HCT116 (cell line): ENCODE measurements at regions not wholly inside any gene's neighbourhood (a gene's known extent, or its start where the extent isn't known, plus 50 kb on each side); places are given as distances from the start of the nearest gene placed in this dataset.

ENCODE experiments used
- ATAC-seq: fragments of 200-7000 bp; cut with Tn5 transposase; 2 replicates; pipeline ENCODE4 v1.9.1; 2020; ENCODE audit warnings: mild to moderate bottlenecking, moderate library complexity
- BruUV-seq: library from RNA; stranded (reverse); fragments of 400-500 nt; replicated peaks from 2 replicates; lab custom pipeline; 2021; lab: Mats Ljungman, UMichigan
- CTCF ChIA-PET: fragments of 300-600 bp; sonication (Branson Sonifier 250); formaldehyde crosslinking; loops from one replicate; lab custom pipeline; 2021; ENCODE audit warnings: antibody characterized with exemption; lab: Charles Lee
- POLR2A ChIA-PET: fragments of 300-600, 350-600 bp; sonication (Branson Sonifier 250); formaldehyde crosslinking; loops from one replicate; lab custom pipeline; 2021; ENCODE audit warnings: antibody characterized with exemption; lab: Charles Lee
- RAD21 ChIA-PET, 2 experiments: fragments of 300-600 bp; sonication (Branson Sonifier 250); formaldehyde crosslinking; loops; one replicate each; lab custom pipeline; 2023; ENCODE audit warnings: low total read pairs in 2 of 2; ENCODE audit not compliant: uncharacterized antibody in 2 of 2, unreplicated experiment in 2 of 2, low non-redundant PET in 1 of 2; lab: Charles Lee
- DNase-seq: peaks from one replicate; pipeline ENCODE4 v3.0.0-alpha.2; 2010; ENCODE audit warnings: low read depth, low spot score
- H2AFZ ChIP-seq: fragments of 200-600 bp; shearing (Covaris generic), sonication (generic); 2 replicates; pipeline ENCODE4 v1.6.1; 2017; ENCODE audit warnings: low read depth, mixed run types, mixed read lengths, antibody characterized with exemption, low read length; ENCODE audit not compliant: poor library complexity, severe bottlenecking
- H3K27ac ChIP-seq: 2 replicates; pipeline ENCODE4 v1.5.1; 2012; ENCODE audit warnings: low read depth, low read length
- H3K27me3 ChIP-seq: fragments of 200-600 bp; sonication (generic); 2 replicates; pipeline ENCODE4 v1.6.1; 2016; ENCODE audit warnings: mixed run types, low read length, mixed read lengths; ENCODE audit not compliant: insufficient read depth
- H3K36me3 ChIP-seq, 2 experiments: fragments of 200-500 bp in 1 of 2; fragments of 200-600 bp in 1 of 2; sonication (Bioruptor generic) in 1 of 2; sonication (generic) in 1 of 2; 2 replicates each; pipeline versions ENCODE4 v1.5.1 to v1.6.1; 2014 to 2016; ENCODE audit warnings: low read length in 2 of 2, inconsistent platforms in 1 of 2, mixed read lengths in 1 of 2, mixed run types in 1 of 2; ENCODE audit not compliant: insufficient read depth in 2 of 2, control insufficient read depth in 1 of 2
- H3K4me1 ChIP-seq, 2 experiments: fragments of 200-600 bp in 1 of 2; sonication (generic) in 1 of 2; 2 replicates each; pipeline versions ENCODE4 v1.5.1 to v1.6.1; 2012 to 2017; ENCODE audit warnings: low read length in 2 of 2, inconsistent platforms in 1 of 2, mild to moderate bottlenecking in 1 of 2, mixed read lengths in 1 of 2, mixed run types in 1 of 2, moderate library complexity in 1 of 2; ENCODE audit not compliant: insufficient read depth in 2 of 2, control insufficient read depth in 1 of 2
- H3K4me2 ChIP-seq: fragments of 200-600 bp; sonication (generic); 2 replicates; pipeline ENCODE4 v1.6.1; 2017; ENCODE audit warnings: mixed run types, low read length, mixed read lengths
- H3K4me3 ChIP-seq, 2 experiments: fragments of 200-600 bp in 1 of 2; sonication (generic) in 1 of 2; replicated peaks in 1 of 2; 2 replicates each; pipeline ENCODE4 v1.5.1; 2011 to 2016; ENCODE audit warnings: low read length in 2 of 2, control low read depth in 1 of 2, low read depth in 1 of 2, mild to moderate bottlenecking in 1 of 2, mixed read lengths in 1 of 2, mixed run types in 1 of 2
- H3K79me2 ChIP-seq: fragments of 200-600 bp; sonication (generic); 2 replicates; pipeline ENCODE4 v1.6.1; 2017; ENCODE audit warnings: mild to moderate bottlenecking, mixed run types, low read length, moderate library complexity, mixed read lengths; ENCODE audit not compliant: insufficient read depth
- H3K9ac ChIP-seq: fragments of 200-600 bp; sonication (generic); 2 replicates; pipeline ENCODE4 v1.6.1; 2016; ENCODE audit warnings: low read length, mixed read lengths
- H3K9me2 ChIP-seq: fragments of 200-600 bp; sonication (generic), shearing (Covaris generic); 2 replicates; pipeline ENCODE4 v1.6.1; 2017; ENCODE audit warnings: mixed run types, mild to moderate bottlenecking, moderate library complexity; ENCODE audit not compliant: insufficient read depth
- H3K9me3 ChIP-seq, 2 experiments: fragments of 200-500 bp in 1 of 2; fragments of 200-600 bp in 1 of 2; sonication (Bioruptor generic) in 1 of 2; sonication (generic) in 1 of 2; 2 replicates each; pipeline ENCODE4 v1.6.1; 2014 to 2017; ENCODE audit warnings: low read length in 2 of 2, mixed read lengths in 2 of 2, inconsistent platforms in 1 of 2, low read depth in 1 of 2, mild to moderate bottlenecking in 1 of 2, mixed run types in 1 of 2, moderate library complexity in 1 of 2; ENCODE audit not compliant: control insufficient read depth in 1 of 2, insufficient read depth in 1 of 2
- H4K20me1 ChIP-seq: fragments of 200-600 bp; sonication (generic), shearing (Covaris generic); 2 replicates; pipeline ENCODE4 v1.6.1; 2017; ENCODE audit warnings: mixed run types, mild to moderate bottlenecking, moderate library complexity; ENCODE audit not compliant: insufficient read depth
- CBX3 ChIP-seq: IDR thresholded peaks from 2 replicates; pipeline ENCODE4 v1.6.1; 2012; ENCODE audit warnings: low read depth
- CEBPB ChIP-seq: IDR thresholded peaks from 2 replicates; pipeline ENCODE4 v1.6.1; 2012; ENCODE audit warnings: low read depth
- EGR1 ChIP-seq: IDR thresholded peaks from 2 replicates; pipeline ENCODE4 v1.6.1; 2012; ENCODE audit warnings: low read depth
- EZH2 ChIP-seq: fragments of 200-600 bp; sonication (generic); IDR thresholded peaks from 2 replicates; pipeline ENCODE4 v1.6.1; 2017; ENCODE audit warnings: antibody characterized with exemption, mixed run types
- JUND ChIP-seq: IDR thresholded peaks from 2 replicates; pipeline ENCODE4 v1.6.1; 2012
- REST ChIP-seq: IDR thresholded peaks from 2 replicates; pipeline ENCODE4 v1.6.1; 2012; ENCODE audit warnings: low read depth
- YY1 ChIP-seq: IDR thresholded peaks from 2 replicates; pipeline ENCODE4 v1.6.1; 2011; ENCODE audit warnings: low read length, low read depth, moderate library complexity, mild to moderate bottlenecking; ENCODE audit not compliant: insufficient replicate concordance; ENCODE audit errors: extremely low read depth
- ZBTB33 ChIP-seq: IDR thresholded peaks from 2 replicates; pipeline ENCODE4 v1.6.1; 2011; ENCODE audit warnings: mild to moderate bottlenecking, low read length, moderate library complexity; ENCODE audit not compliant: insufficient replicate concordance; ENCODE audit errors: extremely low read depth
- ZFX ChIP-seq: fragments of 450-650 bp; IDR thresholded peaks from 2 replicates; pipeline ENCODE4 v1.6.1; 2017
- intact Hi-C: fragments of 100-400 bp; cut with micrococcal nuclease; formaldehyde crosslinking; loops from 2 replicates; pipeline ENCODE4 v1.10.0; 2022

- TF ChIP-seq ZBTB33 (no peak), JUND (no peak), EZH2 (no peak), YY1 (no peak)
- TF ChIP-seq, all 23 proteins: peak for 0
Measured at GRCh38 chr4:128707864-128708263, 101.6 kb upstream of the JADE1 start (continued).

GRCh38 chr4:128703948-128704347 lies 105.6 kb upstream of the JADE1 start:
- TF ChIP-seq CEBPB (no peak), REST (no peak), ZFX (no peak), CBX3 (no peak), EGR1 (no peak)
- no peak for DNase-seq
- no peaks in the 10 kb centered on the region for H3K79me2 ChIP-seq
- no peaks in the 10 kb centered on the region for H3K9me2 ChIP-seq
- H3K27ac ChIP-seq = no peak overlapping the region
- H3K36me3 ChIP-seq = no peaks in the 10 kb centered on the region
- intact Hi-C loops = no loop called here
- ChIA-PET RAD21 (no interaction called here), POLR2A (no interaction called here), CTCF (no interaction called here)
- no peaks in the 10 kb centered on the region for H3K9me3 ChIP-seq
- H2AFZ ChIP-seq = no peak overlapping the region
- no peak for ATAC-seq
- BruUV-seq = no TSS peak
- no peak overlapping the region for H3K9ac ChIP-seq
- H3K4me1 ChIP-seq = no peaks in the 10 kb centered on the region
- no peaks in the 10 kb centered on the region for H3K27me3 ChIP-seq
- H3K4me3 ChIP-seq = no peak overlapping the region
- no peak overlapping the region for H3K4me2 ChIP-seq
- no peaks in the 10 kb centered on the region for H4K20me1 ChIP-seq
